ENCODE measurements at regions not wholly inside any gene's neighbourhood (a gene's known extent, or its start where the extent isn't known, plus 50 kb on each side); places are given as distances from the start of the nearest gene placed in this dataset.

GRCh38 chr7:18320971-18321567, 174.5 kb upstream of the HDAC9 start:
- peak; percentile 48 for DNase-seq

GRCh38 chr7:18330548-18330947, 165.0 kb upstream of the HDAC9 start:
- no peak for DNase-seq

DNA sequence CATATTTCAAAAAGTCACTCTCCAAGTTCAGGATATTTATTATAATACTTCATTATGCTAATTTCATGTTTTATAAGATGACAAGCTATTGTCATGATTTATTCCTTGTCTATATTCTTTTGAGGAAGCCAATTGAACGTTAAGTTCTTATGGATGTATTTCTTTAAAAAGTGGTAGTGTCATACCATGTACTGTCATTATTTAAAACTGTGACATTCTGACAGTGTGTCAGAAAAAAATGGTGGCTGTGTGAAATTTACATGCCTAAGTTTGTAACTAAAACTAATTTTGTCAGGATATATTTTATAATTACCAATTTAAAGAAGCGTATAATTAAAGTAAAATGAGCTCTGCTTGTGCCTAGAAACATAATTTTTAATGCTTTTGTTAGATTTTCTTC, 158.9 kb upstream of the HDAC9 start:
- no peak for DNase-seq

GRCh38 chr7:18337048-18337809, 158.3 kb upstream of the HDAC9 start:
- no peak for DNase-seq

- no peak for DNase-seq
Observed at GRCh38 chr7:18338910-18339523, 156.5 kb upstream of the HDAC9 start.

DNA sequence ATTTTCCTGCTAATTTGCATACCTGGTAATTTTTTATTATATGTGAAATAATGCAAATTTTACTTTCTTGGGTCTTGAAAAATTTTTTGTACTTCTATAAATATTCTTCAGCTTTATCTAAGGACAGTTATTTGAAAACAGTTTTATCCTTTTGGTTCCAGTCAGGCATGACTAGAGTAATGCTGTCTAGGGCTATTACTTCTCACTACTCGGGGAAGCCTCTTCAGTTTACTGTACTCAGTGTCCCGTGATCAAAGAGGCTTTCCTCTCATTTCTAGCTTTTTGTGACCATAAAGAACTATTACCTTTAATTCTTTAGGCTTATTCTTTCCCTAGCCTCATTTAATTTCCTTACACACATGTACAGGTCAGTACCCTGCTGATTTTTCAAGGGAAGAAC, 153.8 kb upstream of the HDAC9 start:
- no peak for DNase-seq

DNA sequence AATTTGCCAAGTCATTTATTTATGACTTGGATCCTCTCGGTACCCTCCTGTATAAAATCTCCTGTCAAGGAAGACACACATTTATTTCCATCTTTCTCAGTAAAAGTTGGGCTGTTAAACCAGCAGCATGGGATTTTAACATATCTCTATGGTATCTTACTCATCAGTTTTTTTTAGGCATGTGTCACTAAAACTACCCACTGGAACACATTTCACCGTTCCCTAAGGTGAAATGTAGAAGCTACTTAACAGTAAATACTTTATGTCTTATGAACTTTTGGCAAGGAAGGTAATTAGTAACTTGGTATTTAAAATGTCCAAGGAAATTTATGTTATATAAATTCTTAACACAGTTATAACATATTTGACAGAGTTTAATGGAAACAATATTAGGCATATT, 152.5 kb upstream of the HDAC9 start:
- no peak for DNase-seq

- no peak for DNase-seq
Observed at GRCh38 chr7:18344536-18344935, 151.0 kb upstream of the HDAC9 start.

DNA sequence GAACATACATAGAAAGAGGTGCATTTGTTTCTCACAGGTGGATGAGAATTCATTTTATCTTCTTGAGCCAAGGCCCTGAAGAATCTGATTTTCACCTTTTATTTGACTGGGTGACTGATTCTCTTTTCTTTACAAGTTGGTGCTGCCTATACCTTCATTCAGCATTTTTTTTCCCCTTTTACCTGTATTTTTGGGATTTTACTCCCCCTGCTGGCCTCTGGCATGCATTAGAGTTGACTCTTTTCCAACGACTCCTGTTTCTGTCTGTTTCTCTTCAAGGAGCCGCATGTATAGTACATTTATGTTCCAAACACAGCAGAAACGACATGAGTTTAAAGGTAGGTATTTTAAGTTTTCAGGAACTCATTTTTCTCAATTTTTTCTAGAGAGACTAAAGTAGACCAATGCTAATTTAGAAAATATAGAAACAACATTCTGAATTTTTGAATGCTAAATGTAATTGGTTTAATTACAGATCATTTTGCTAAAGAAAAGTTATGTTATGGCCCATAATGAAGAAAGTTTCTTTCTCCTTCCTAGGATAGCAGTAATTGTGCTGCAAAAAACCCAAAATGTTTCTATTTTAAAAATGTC, 149.8 kb upstream of the HDAC9 start:
- DNase-seq = peak; percentile 41

GRCh38 chr7:18347170-18347569, 148.4 kb upstream of the HDAC9 start:
- DNase-seq = no peak

- DNase-seq = no peak
Observed at GRCh38 chr7:18350678-18351077, 144.9 kb upstream of the HDAC9 start.

- DNase-seq = peak; percentile 44
Observed at GRCh38 chr7:18352339-18353255, 143.0 kb upstream of the HDAC9 start.

DNA sequence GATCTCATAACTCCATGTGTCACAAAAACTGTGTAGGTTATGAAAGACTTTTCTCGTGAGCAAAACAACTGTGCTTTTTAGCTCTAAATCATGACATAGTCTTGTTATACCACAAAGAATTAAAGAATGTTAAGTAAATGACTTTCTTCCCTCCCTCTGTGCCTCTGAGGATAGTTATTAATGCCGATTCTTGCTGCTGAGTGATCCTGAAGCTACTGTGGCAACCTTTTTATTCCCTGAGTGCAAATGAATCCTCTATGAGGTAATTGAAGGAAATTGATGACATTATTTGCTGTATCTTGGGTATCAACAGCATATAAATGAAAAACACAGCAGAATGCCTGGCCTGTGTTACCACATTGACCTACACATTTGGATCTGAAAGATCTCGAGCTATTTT, 142.2 kb upstream of the HDAC9 start:
- no peak for DNase-seq

- DNase-seq = no peak
Observed at GRCh38 chr7:18354108-18355085, 141.2 kb upstream of the HDAC9 start.

- DNase-seq = no peak
Observed at GRCh38 chr7:18356191-18356645, 139.3 kb upstream of the HDAC9 start.

- DNase-seq = no peak
Observed at GRCh38 chr7:18357691-18358090, 137.9 kb upstream of the HDAC9 start.

- peak; percentile 5 for DNase-seq
Observed at GRCh38 chr7:18361756-18362155, 133.8 kb upstream of the HDAC9 start.

DNA sequence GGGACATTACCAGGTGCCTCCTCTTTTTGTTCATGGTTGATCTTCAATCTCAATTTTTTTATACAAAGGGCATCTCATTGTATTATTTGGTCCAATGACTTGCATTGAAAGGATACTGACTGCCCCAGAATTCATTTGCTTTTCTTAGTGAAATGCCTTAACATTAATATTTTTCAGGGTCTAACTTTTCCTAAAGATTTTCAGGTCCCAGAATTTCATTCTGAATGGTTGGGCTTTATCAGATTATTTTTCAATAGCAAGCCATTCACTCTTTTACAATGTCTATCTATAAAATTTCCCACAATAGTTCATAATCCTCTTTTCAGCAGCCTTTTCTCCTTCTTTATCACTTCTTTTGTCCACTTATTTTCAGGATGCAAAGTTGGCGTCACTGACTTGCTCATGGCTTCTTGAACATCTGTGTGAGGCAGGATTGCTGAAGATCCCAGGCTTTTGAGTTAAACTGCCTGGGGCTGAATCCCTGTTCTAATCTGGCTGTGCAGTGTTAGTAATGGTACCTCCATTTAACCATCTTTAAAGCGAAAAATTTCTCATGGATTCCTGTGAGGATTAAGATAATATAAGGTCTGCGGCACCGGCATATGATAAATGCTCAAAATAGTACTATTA, 131.7 kb upstream of the HDAC9 start:
- DNase-seq = no peak

- DNase-seq = no peak
Observed at GRCh38 chr7:18364396-18364795, 131.2 kb upstream of the HDAC9 start.

DNA sequence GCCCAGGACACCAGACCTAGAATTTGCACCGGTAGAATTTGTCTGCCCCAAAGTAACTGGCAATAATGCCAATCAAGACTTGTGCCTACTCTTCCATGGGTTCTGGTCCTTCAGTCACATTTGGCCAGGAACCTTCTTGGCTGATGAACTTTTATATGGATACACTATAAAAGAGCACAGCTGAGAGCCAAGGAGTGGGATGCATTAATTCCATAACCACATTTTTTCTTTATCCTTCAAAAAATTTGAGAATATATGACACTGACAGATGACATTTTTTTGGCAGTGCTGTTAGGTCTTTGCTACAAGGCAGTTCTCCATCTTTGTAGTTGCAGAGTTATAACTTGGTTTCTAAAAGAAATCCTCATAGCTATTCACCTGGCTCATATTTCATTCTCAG, 129.2 kb upstream of the HDAC9 start:
- DNase-seq = no peak

GRCh38 chr7:18369011-18369410, 126.5 kb upstream of the HDAC9 start:
- no peak for DNase-seq
